HL-60 (cell line): ENCODE measurements at regions not wholly inside any gene's neighbourhood (a gene's known extent, or its start where the extent isn't known, plus 50 kb on each side); places are given as distances from the start of the nearest gene placed in this dataset.

Source experiments
- DNase-seq, 2 experiments: peaks; one replicate each; pipeline ENCODE4 v3.0.0-alpha.2; 2010 to 2020; ENCODE audit warnings: low read depth in 1 of 2, low spot score in 1 of 2
- H3K27ac ChIP-seq: fragments of 250-450 bp; sonication (Bioruptor Pico); replicated peaks from 2 replicates; pipeline ENCODE4 v1.5.1; 2020; ENCODE audit warnings: mild to moderate bottlenecking, moderate library complexity
- H3K27me3 ChIP-seq: fragments of 250-450 bp; sonication (Bioruptor Pico); 2 replicates; pipeline ENCODE4 v1.5.1; 2021; ENCODE audit warnings: mild to moderate bottlenecking, moderate library complexity; ENCODE audit not compliant: insufficient read depth, poor library complexity, severe bottlenecking
- H3K4me3 ChIP-seq: replicated peaks from 2 replicates; pipeline ENCODE4 v1.5.1; 2011; ENCODE audit warnings: mild to moderate bottlenecking, control low read depth, low read length; ENCODE audit not compliant: insufficient read depth
- CTCF ChIP-seq: IDR thresholded peaks from one replicate; pipeline ENCODE4 v1.5.1; 2011; ENCODE audit warnings: low read length, control low read depth, inconsistent platforms; ENCODE audit not compliant: insufficient read depth
- GABPA ChIP-seq: IDR thresholded peaks from 2 replicates; pipeline ENCODE4 v1.6.1; 2012; ENCODE audit warnings: low read depth
- POLR2AphosphoS5 ChIP-seq: IDR thresholded peaks from 2 replicates; pipeline ENCODE4 v1.6.1; 2012; ENCODE audit warnings: low read depth
- REST ChIP-seq: IDR thresholded peaks from 2 replicates; pipeline ENCODE4 v1.6.1; 2012; ENCODE audit warnings: low read depth; ENCODE audit not compliant: insufficient replicate concordance
- SPI1 ChIP-seq: IDR thresholded peaks from 2 replicates; pipeline ENCODE4 v1.6.1; 2012; ENCODE audit warnings: low read depth, mild to moderate bottlenecking, borderline replicate concordance

- Histone ChIP-seq H3K27ac (no peak overlapping the region), H3K27me3 (no peaks in the 10 kb centered on the region), H3K4me3 (no peak overlapping the region)
- TF ChIP-seq POLR2AphosphoS5 (no peak), REST (no peak), SPI1 (no peak), GABPA (no peak), CTCF (no peak)
- no peak for DNase-seq
Observed at GRCh38 chr6:117089604-117090003, 175.8 kb upstream of the VGLL2 start.

- TF ChIP-seq POLR2AphosphoS5 (no peak), SPI1 (no peak), REST (no peak), CTCF (no peak), GABPA (no peak)
- Histone ChIP-seq H3K27me3 (no peaks in the 10 kb centered on the region), H3K4me3 (no peak overlapping the region), H3K27ac (no peak overlapping the region)
- no peak for DNase-seq
Observed at GRCh38 chr6:117110146-117110545, 155.2 kb upstream of the VGLL2 start.

- Histone ChIP-seq H3K4me3 (no peak overlapping the region), H3K27ac (no peak overlapping the region), H3K27me3 (no peaks in the 10 kb centered on the region)
- no peak for DNase-seq
- TF ChIP-seq REST = no peak
- TF ChIP-seq GABPA = no peak
- TF ChIP-seq CTCF = no peak
- TF ChIP-seq SPI1 = no peak
- TF ChIP-seq POLR2AphosphoS5 = no peak
Observed at GRCh38 chr6:117110737-117111136, 154.6 kb upstream of the VGLL2 start.
